ENCODE measurements at regions not wholly inside any gene's neighbourhood (a gene's known extent, or its start where the extent isn't known, plus 50 kb on each side); places are given as distances from the start of the nearest gene placed in this dataset.

DNA sequence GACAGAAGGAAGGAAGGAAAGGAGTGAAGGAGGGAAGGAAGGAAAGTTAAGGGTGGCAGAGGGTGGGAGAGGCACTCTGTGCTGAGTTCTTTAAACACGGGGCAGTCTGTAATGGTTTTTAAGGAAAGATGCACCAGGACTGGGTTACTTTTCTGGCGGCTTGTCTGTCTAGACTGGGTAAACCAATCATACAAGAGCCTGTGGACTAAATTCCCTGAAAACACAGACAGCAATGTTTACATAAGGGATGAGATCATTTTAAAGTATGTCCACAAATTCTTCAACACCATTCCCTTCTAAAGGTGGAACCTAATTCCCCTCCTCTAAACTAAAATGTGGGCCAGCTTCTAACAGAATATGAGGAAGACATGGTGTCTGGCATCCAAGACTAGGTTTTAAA lies 235.5 kb upstream of the IGF1R start:
- H3K9ac ChIP-seq (ENCODE audit: low read length), result no peak overlapping the region
- no peak overlapping the region for H3K4me2 ChIP-seq (ENCODE audit: low read length)
- no peaks in the 10 kb centered on the region for H3K4me1 ChIP-seq (ENCODE audit: insufficient read depth, low read length)
- no peak overlapping the region for H3K4me3 ChIP-seq (ENCODE audit: low read length)
- H3F3A ChIP-seq (ENCODE audit: low read length, unreplicated experiment), result no peaks in the 10 kb centered on the region
- peaks cover 63% of the 10 kb centered on the region for H3K27me3 ChIP-seq (ENCODE audit: low read length)
- no peaks in the 10 kb centered on the region for H4K20me1 ChIP-seq (ENCODE audit: low read length)
- ChIA-PET CTCF (interaction anchor here (0.6 kb wide), 1 partner anchor 24 kb away, joined by 3 read pairs; no protein-coding TSS in a partner anchor), POLR2A (ENCODE audit: unreplicated experiment) (no interaction called here)
- no peaks in the 10 kb centered on the region for H3K9me2 ChIP-seq (replicated peaks; ENCODE audit: low read length)
- ATAC-seq (no peak), DNase-seq (peak; percentile 10)
- no peak overlapping the region for H3K27ac ChIP-seq (ENCODE audit: low read length)
- H3K36me3 ChIP-seq (ENCODE audit: low read depth, low read length), result no peaks in the 10 kb centered on the region
- no peaks in the 10 kb centered on the region for H3K9me3 ChIP-seq (ENCODE audit: low read length)
- H2AFZ ChIP-seq (ENCODE audit: low read length), result no peak overlapping the region
- H3K79me2 ChIP-seq (ENCODE audit: low read length), result no peaks in the 10 kb centered on the region
- no TSS peak for BruUV-seq (replicated peaks)
- TF ChIP-seq EZH2 (IDR thresholded peaks at IDR 0.05; ENCODE audit: low read length, unreplicated experiment) (no peak), EZH2phosphoT487 (IDR thresholded peaks at IDR 0.05; ENCODE audit: borderline replicate concordance, low read length) (no peak)
- TF ChIP-seq, protein P1, sequence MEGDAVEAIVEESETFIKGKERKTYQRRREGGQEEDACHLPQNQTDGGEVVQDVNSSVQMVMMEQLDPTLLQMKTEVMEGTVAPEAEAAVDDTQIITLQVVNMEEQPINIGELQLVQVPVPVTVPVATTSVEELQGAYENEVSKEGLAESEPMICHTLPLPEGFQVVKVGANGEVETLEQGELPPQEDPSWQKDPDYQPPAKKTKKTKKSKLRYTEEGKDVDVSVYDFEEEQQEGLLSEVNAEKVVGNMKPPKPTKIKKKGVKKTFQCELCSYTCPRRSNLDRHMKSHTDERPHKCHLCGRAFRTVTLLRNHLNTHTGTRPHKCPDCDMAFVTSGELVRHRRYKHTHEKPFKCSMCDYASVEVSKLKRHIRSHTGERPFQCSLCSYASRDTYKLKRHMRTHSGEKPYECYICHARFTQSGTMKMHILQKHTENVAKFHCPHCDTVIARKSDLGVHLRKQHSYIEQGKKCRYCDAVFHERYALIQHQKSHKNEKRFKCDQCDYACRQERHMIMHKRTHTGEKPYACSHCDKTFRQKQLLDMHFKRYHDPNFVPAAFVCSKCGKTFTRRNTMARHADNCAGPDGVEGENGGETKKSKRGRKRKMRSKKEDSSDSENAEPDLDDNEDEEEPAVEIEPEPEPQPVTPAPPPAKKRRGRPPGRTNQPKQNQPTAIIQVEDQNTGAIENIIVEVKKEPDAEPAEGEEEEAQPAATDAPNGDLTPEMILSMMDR (conservative IDR thresholded peaks at IDR 0.05; ENCODE audit: low read depth, low read length), result no peak
- intact Hi-C loops (cut with micrococcal nuclease), result no loop called here

DNA sequence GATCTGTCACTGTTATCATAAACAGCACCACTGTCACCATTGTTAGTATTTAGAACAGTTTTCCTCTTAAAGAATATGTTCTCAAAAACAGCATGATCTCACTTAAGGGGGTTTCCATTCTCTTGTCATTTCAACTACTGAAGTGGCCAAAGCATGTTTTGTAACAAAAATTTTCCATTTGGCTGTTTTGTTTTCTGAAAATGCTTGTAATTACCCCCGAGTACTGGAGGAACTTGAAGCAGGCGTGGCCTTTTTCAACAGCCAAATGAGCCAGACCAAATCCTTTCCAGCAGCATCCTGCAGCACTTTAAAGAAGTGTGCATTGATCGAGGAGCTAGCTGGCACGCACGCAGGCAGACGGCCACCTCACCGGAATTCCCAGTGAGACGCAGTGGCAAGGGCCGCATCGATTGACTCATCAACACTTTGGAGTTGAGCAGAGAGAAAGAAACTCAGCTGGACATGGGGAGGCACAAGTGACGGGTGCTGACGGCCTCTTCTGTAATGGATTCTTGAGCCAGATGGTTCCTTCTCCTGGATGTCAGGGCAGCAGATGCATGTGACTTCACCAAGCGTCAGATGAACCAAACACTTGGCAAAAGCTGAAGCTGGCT lies 234.3 kb upstream of the IGF1R start:
- Histone ChIP-seq H2AFZ (ENCODE audit: low read length) (no peak overlapping the region), H3K4me2 (ENCODE audit: low read length) (no peak overlapping the region), H3K4me3 (ENCODE audit: low read length) (no peak overlapping the region), H3K36me3 (ENCODE audit: low read depth, low read length) (no peaks in the 10 kb centered on the region), H4K20me1 (ENCODE audit: low read length) (no peaks in the 10 kb centered on the region), H3K9me3 (ENCODE audit: low read length) (no peaks in the 10 kb centered on the region), H3K9me2 (replicated peaks; ENCODE audit: low read length) (no peaks in the 10 kb centered on the region), H3K9ac (ENCODE audit: low read length) (no peak overlapping the region), H3K4me1 (ENCODE audit: insufficient read depth, low read length) (no peaks in the 10 kb centered on the region), H3K79me2 (ENCODE audit: low read length) (no peaks in the 10 kb centered on the region), H3F3A (ENCODE audit: low read length, unreplicated experiment) (no peaks in the 10 kb centered on the region), H3K27ac (ENCODE audit: low read length) (no peak overlapping the region), H3K27me3 (ENCODE audit: low read length) (peaks cover 64% of the 10 kb centered on the region)
- DNase-seq (no peak), ATAC-seq (no peak)
- no TSS peak for BruUV-seq (replicated peaks)
- ChIA-PET POLR2A (ENCODE audit: unreplicated experiment) (no interaction called here), CTCF (no interaction called here)
- intact Hi-C loops (cut with micrococcal nuclease), result no loop called here
- TF ChIP-seq, protein P1 (conservative IDR thresholded peaks at IDR 0.05; ENCODE audit: low read depth, low read length), result no peak

DNA sequence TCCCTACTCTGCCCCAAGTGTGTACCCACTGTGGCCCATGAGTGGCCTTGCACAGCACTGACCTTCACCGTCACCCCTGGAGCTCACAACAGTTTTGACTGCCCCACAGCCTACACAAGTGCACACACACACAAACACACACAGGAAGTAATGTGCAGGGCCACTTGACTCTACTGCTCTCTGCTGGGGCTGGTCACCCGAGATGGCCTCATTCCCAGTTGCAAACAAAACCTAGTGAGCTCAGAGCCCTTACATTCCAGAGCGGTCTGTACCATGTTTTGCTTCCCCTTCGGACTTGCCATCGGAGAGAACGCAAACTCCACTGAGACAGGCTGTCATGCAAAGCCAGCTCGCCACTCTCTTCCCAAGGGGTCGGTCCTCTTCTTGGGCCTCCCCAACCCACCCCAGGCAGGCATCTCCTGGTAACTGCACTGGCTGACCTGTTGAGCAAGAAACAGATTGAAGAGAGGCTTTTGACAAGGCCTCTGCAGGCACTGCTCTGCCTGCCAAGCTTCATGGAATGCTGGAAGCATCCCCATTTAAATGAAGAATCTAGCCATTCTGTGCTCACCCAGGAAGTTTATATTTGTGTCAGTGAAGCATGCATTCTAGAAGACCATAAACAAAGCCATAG lies 232.0 kb upstream of the IGF1R start:
- no peaks in the 10 kb centered on the region for H3F3A ChIP-seq (ENCODE audit: low read length, unreplicated experiment)
- BruUV-seq (replicated peaks), result no TSS peak
- H2AFZ ChIP-seq (ENCODE audit: low read length), result no peak overlapping the region
- no peak overlapping the region for H3K4me2 ChIP-seq (ENCODE audit: low read length)
- H3K36me3 ChIP-seq (ENCODE audit: low read depth, low read length), result no peaks in the 10 kb centered on the region
- H3K27me3 ChIP-seq (ENCODE audit: low read length), result peaks cover 73% of the 10 kb centered on the region
- intact Hi-C loops (cut with micrococcal nuclease), result no loop called here
- H3K9ac ChIP-seq (ENCODE audit: low read length), result no peak overlapping the region
- H3K4me3 ChIP-seq (ENCODE audit: low read length), result no peak overlapping the region
- H3K9me3 ChIP-seq (ENCODE audit: low read length), result no peaks in the 10 kb centered on the region
- H3K27ac ChIP-seq (ENCODE audit: low read length), result no peak overlapping the region
- no peaks in the 10 kb centered on the region for H3K9me2 ChIP-seq (replicated peaks; ENCODE audit: low read length)
- DNase-seq (no peak), ATAC-seq (no peak)
- ChIA-PET CTCF (no interaction called here), POLR2A (ENCODE audit: unreplicated experiment) (no interaction called here)
- H4K20me1 ChIP-seq (ENCODE audit: low read length), result no peaks in the 10 kb centered on the region
- no peaks in the 10 kb centered on the region for H3K79me2 ChIP-seq (ENCODE audit: low read length)
- no peak for TF ChIP-seq EZH2phosphoT487 (IDR thresholded peaks at IDR 0.05; ENCODE audit: borderline replicate concordance, low read length)
- TF ChIP-seq EZH2 (IDR thresholded peaks at IDR 0.05; ENCODE audit: low read length, unreplicated experiment), result no peak
- TF ChIP-seq, protein P1 (conservative IDR thresholded peaks at IDR 0.05; ENCODE audit: low read depth, low read length), result no peak
- H3K4me1 ChIP-seq (ENCODE audit: insufficient read depth, low read length), result peaks cover 3% of the 10 kb centered on the region; the same call in 1 of the 2 replicates
